GM12873 (cell line): ENCODE measurements at regions not wholly inside any gene's neighbourhood (a gene's known extent, or its start where the extent isn't known, plus 50 kb on each side); places are given as distances from the start of the nearest gene placed in this dataset.

Source experiments
- CTCF ChIP-seq: IDR thresholded peaks from 2 replicates; pipeline ENCODE4 v1.5.1; 2012; ENCODE audit warnings: low read depth, mild to moderate bottlenecking, moderate library complexity, low read length, control low read depth; ENCODE audit not compliant: insufficient read depth; ENCODE audit errors: missing control alignments

DNA sequence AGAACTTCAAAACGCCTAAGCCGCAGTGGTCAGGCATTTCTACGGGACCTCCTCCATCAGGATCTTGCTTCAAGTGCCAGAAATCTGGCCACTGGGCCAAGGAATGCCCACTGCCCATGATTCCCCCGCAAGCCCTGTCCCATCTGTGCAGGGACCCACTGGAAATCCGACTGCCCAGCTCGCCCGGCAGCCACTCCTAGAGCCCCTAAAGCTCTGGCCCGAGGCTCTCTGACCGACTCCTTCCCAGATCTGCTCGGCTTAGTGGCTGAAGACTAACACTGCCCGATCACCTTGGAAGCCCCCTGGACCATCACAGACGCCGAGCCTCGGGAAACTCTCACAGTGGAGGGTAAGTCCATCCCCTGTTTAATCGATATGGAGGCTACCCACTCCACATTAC is 1113.0 kb upstream of the TMEM132C start:
- TF ChIP-seq CTCF, result no peak

GRCh38 chr12:127158385-127159061 is 1108.4 kb upstream of the TMEM132C start:
- TF ChIP-seq CTCF, result no peak

DNA sequence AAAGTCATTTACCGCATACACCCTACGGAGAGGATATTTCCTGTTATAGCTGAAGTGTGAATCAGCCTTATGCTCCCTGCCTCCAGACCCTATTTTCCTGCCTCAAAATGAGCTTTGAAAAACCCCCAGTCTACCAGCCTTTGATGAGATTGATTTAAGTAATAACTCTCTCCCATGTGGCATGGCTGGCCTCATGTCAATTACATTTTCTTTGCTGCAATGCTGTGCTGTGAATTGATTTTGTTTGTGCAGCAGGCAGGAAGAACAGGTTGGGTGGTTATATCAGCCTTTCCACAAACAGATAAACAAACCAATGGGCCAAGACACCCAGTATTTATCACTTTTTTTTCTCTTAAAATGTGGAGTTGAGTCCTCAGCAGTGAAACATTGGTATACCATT is 1105.5 kb upstream of the TMEM132C start:
- TF ChIP-seq CTCF, result no peak

GRCh38 chr12:127162307-127162706 is 1104.7 kb upstream of the TMEM132C start:
- no peak for TF ChIP-seq CTCF

DNA sequence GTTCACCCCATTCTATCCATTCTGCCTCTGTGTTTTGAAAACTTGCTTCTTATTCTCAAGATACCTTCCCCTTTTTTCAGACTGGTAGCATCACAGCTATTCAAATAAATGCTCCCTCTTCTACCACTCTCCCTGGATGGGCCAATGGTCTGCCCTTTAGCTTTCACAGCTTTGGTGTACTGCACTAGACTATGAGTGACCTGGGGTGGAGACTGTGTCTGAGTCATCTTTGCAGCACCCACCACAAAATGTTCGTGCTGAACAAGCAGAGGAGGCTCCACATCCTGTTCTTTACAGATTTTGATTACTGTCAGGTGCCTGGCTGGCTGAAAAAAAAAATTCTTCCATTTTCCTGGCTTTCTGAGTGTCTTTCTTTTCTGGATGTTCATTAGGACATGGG is 1104.1 kb upstream of the TMEM132C start:
- no peak for TF ChIP-seq CTCF

DNA sequence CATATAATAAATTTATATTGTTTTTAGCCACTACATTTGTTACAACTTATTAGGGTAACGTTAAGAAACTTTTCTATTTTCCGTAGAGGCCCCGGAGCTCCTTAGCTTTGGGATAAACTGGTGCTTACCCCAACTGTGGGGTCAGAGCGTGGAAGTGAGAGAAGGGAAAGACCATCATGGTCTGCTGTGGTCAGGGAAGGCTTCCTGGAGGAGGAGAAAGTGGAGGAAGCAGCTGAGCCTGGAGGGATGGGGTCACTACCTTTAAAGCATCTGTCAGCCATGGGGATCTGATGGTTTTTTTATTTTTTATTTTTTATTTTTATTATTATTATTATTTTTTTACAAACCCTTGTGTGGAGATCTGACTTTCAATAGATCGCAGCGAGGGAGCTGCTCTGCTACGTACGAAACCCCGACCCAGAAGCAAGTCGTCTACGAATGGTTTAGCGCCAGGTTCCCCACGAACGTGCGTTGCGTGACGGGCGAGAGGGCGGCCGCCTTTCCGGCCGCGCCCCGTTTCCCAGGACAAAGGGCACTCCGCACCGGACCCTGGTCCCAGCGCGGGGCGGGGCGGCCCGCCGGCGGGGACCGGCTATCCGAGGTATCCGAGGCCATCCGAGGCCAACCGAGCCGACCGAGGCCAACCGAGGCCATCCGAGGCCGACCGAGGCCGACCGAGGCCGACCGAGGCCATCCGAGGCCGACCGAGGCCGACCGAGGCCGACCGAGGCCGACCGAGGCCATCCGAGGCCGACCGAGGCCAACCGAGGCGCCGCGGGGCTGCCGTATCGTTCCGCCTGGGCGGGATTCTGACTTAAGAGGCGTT is 1101.2 kb upstream of the TMEM132C start:
- TF ChIP-seq CTCF, result no peak

DNA sequence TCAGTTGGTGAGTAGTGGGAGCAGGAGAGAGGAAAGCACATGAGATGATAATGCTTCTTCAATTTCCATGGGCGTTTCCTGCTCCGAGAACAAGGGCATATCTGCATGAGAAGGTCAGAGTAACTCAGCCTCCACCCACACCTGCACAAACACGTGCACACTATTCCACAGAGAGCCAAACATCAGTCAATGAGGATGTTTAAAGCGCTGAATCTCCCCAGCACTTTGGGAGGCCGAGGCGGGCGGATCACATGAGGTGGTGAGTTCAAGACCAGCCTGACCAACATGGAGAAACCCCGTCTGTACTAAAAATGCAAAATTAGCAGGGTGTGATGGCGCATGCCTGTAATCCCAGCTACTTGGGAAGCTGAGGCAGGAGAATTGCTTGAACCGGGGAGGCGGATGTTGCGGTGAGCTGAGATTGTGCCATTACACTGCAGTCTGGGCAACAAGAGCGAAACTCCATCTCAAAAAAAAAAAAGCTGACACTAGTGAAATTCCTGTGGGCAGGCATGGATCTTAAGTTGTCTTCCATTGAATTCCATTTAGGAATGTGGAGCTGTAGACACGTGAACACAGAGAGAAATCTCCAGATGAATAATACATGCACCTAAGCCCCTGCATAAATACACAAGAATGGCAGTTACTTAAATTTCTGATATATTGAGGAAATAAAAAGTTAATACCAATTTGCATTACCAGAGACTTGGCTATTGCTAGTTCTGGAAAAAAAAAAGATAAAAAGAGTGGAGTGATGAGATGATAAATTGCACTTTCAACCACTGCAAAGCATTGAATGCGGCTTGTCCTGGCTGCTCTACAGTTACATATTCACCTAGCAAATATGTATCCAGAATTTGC is 1097.4 kb upstream of the TMEM132C start:
- TF ChIP-seq CTCF, result no peak
